ENCODE measurements at regions not wholly inside any gene's neighbourhood (a gene's known extent, or its start where the extent isn't known, plus 50 kb on each side); places are given as distances from the start of the nearest gene placed in this dataset.
"Not testable (repeated sequence)": the region's sequence is repeated elsewhere in the genome, so short reads cannot be mapped to it uniquely, and the experiment has no call there.

DNA sequence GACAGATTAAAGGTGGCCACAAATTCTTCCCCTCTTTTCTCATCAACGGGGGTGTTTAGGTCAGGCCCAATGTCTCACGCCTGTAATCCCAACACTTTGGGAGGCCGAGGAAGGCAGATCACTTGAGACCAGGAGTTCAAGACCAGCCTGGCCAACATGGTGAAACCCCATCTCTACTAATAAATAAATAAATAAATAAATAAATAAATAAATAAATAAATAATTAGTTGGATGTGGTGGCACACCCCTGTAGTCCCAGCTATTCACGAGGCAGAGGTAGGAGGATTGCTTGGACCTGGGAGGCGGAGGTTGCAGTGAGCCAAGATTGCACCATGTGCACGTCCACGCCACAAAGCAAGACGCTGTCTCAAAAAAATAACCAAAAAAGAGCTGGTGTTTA is 180.7 kb downstream of the FASLG start:
- not testable (repeated sequence) for FAIRE-seq

DNA sequence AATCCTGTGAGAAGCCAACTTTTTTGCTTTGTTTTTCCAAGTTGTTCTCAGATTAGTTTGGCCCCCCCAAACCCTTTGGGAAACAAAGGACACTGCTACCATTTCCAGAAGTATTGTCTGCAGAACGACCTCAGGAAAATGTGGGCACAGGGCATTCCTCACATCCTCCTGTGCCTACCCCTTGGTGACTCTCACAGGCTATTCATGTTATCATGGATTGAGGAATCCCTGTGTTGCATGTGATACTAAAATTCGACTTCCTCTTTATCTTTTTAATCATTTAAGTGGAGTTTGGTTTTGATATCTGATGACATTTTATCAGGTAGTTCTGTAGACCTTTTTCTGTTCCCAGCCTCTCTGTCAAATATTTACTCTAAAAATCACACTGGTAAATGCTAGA is 184.5 kb downstream of the FASLG start:
- no peak for FAIRE-seq

GRCh38 chr1:172845371-172845770 is 186.5 kb downstream of the FASLG start:
- no peak for FAIRE-seq

- no peak for FAIRE-seq
These were observed 187.0 kb downstream of the FASLG start for GRCh38 chr1:172845865-172846264.

- FAIRE-seq, result not testable (repeated sequence)
These were observed 188.9 kb downstream of the FASLG start for GRCh38 chr1:172847814-172848213.

DNA sequence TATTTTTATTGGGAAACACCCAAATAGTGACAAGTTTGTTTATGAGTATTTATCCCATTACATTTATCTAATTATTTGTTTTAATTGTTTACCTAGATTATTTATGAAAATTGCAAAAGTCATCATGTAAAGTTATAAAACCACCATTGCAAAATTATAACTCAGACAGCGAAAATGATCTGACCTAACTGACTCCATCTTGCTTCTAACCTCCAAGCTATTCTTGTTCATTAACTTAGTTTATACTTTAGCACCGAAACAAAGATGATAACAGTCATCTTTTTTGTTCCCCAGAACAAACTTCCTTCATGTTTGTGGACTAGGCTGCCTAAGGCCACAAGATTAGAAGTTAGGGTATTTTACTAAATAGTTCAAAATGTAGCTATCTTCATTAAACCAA is 190.8 kb downstream of the FASLG start:
- FAIRE-seq, result no peak

DNA sequence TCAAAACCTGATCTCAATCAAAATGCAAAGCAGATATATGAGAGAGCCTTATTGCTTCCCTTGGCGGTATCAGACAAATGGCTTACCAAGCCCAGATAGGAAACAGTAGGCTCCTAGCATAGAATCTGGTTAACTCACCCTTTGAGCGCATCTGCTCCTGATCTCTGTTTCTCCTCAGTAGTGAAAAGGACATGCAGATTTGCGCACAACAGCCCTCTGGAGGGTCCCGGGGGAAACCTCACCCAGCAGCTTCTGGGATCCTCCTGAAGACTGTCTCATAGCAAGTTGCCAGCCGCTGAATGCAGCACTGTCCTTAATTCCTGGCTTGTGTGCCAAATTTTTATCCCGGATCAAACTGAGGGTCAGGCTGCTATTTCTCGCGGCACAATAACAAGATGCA is 192.2 kb downstream of the FASLG start:
- no peak for FAIRE-seq

GRCh38 chr1:172851856-172852255 is 193.0 kb downstream of the FASLG start:
- no peak for FAIRE-seq

DNA sequence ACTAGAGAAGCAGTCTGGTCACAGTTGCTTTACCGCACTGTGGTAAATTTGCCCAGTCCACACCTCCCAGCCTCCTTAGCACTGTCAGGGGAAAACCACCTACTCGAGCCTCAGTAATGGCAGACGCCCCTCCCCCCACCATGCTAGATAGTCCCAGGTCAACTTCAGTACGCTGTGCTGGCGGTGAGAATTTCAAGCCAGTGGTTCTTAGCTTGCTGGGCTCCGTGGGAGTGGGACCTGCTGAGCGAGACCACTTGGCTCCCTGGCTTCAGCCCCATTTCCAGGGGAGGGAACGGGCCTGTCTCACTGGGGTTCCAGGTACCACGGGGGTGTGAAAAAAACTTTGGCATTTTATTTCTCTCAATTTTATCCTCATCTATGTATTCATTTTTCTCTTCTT is 194.8 kb downstream of the TNFSF18 start:
- FAIRE-seq, result not testable (repeated sequence)

DNA sequence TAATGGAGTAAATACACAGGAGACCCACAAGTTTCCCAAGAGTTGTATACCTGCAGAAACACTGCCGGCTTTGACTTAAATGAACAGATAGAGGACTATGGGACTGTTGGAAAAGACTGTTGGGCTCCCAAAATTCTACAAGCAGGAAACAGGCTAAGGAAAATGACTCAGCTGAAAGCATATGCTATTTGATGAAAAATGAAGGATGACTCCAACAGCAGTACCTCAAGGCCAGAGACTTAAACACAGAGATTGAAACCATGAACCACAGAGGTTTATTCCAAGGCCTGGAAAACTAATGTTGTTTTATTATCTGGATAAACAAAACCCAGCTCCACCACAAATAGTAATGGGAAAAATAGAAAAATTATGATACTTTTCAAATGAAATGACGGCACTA is 187.7 kb downstream of the TNFSF18 start:
- no peak for FAIRE-seq

- no peak for FAIRE-seq
These were observed 183.4 kb downstream of the TNFSF18 start for GRCh38 chr1:172867216-172867818.

GRCh38 chr1:172870901-172871606 is 179.7 kb downstream of the TNFSF18 start:
- FAIRE-seq, result no peak

- no peak for FAIRE-seq
These were observed 175.8 kb downstream of the TNFSF18 start for GRCh38 chr1:172874950-172875349.

DNA sequence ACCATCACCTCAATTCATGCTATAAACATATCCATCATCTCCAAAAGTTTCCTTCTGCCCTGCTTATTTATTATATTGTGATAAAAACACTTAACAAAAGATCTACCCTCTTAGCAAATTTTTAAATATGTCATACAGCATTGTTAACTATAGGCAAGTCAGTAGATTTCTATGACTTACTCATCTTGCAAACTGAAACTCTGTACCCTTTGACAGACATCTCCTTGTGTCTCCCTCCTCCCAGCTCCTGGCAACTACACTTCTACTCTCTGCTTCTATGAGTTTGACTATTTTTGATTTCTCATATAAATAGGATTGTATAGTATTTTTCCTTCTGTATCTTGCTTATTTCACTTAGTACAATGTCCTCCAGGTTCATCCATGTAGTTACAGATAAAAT is 174.8 kb downstream of the TNFSF18 start:
- no peak for FAIRE-seq

GRCh38 chr1:172882385-172882784 is 168.4 kb downstream of the TNFSF18 start:
- FAIRE-seq, result no peak

DNA sequence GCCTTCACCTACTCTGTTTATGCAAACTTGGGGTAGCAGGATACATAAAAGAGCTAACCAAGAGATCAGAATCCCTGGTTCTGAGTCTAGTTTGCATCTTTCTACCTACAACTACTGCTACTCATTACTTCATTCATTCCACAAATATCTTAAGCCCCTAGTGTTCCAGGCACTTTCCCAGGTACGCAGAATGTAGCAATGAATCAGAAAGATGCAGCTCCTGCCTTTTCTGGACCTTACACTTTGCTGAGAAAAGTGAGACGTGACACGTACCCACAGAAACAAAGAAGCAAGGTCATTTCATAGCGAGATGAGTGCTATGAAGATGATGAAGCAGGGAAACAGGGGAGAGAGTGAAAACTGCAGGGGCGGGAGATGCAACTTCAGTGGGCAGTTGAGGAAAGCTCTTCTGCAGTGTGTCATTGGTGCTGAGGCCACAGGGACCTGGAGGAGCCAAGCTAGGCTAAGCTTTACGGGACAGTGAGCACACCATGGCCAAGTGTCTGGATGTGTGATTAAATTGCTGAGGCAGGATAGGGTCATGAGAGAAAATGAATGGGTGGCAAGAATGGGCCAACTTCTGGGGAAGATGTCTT is 167.9 kb downstream of the TNFSF18 start:
- FAIRE-seq, result no peak

DNA sequence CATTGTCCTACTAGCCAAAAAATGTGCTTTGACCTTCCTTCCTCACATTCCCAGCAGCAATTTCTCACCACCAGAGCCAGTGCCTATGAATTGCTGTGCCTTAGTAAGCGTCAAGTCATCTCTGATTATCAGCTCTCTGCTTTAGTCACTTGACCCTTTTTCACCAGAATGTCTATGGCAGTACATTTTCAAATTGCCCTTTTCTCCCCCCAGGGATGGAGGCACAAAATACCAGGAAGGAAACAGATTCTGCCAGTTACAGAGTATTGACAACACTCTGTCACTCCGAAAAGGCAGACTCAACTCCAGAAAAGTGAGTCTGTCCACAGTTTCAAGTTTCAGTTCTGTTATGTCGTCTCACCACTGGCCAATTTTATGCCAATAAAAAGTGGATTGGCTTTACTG is 167.4 kb downstream of the TNFSF18 start:
- FAIRE-seq, result no peak

DNA sequence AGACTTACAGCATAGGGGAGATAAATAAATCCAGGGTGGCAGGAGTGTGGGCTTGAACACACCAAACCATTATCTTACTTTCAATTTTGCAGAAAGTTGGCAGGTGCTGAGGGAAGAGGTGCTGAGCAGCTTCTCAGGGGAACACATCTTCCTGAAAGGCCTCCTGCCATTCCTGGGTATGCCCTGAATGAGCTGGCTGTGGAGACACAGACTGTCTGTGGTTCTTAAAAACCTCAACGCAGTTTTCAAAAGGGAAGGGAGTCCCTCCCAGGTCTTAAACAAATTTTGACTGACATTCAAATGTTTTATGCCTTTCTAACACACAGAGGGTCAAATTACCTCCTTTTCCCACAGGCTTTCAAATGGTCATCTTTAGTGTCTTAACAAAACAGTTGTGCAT is 166.9 kb downstream of the TNFSF18 start:
- FAIRE-seq, result no peak

DNA sequence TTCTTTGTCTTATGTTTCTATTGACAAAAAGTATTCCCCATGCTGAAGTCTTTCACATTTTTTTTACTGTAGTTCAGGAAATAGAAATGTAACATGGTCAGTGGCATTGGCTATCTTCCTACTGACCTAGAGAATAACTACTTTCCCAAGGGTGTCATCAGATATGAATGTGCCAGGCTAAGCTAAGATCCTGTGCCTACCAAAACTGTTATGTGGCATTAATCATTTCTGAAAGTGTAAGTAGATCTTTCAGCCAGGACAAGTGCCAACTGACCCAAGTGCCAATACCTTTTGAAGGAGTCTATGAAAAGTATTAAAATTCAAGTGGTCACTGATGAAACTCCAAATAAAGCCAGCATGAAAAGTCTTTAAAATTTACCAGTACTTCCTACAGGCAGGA is 165.3 kb downstream of the TNFSF18 start:
- no peak for FAIRE-seq

DNA sequence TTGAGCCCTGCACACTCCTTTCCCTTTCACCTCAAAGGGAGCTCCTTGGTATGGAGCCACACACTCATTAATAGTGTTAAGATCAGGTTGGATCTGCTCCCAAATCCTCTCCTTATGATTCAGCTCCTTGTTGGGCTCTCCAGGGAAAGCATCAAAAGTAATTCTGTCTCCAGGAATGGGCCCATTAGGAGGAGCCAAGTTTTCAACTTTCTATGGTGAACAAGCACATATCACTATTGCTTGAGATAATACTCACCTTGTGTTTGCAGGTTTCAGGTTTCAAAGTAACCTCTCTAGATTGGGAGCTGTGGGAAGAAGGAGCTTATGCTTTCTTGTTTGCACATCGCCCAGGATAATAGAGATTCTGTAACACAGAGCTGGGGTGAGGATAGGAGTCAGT is 164.8 kb downstream of the TNFSF18 start:
- no peak for FAIRE-seq

DNA sequence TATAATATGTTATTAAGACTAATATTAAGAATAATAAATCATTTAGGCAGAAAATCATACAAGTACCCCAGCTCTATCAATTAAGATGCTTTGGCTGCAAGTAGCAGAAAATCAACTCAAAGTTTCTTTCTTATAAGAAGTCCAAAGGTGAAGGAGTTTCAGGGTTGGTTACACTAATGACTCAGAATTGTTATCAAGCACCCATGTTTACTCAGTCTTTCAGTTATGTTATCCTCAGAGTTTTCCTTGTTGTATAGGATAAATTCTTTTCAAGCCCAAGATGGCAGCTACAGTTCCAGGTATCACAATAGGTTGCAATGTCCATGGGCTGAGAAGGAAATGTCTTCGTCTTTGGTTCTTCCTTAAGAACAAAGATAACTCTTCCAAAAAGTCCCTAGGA is 163.6 kb downstream of the TNFSF18 start:
- FAIRE-seq, result no peak

GRCh38 chr1:172893146-172893841 is 157.4 kb downstream of the TNFSF18 start:
- FAIRE-seq, result no peak

DNA sequence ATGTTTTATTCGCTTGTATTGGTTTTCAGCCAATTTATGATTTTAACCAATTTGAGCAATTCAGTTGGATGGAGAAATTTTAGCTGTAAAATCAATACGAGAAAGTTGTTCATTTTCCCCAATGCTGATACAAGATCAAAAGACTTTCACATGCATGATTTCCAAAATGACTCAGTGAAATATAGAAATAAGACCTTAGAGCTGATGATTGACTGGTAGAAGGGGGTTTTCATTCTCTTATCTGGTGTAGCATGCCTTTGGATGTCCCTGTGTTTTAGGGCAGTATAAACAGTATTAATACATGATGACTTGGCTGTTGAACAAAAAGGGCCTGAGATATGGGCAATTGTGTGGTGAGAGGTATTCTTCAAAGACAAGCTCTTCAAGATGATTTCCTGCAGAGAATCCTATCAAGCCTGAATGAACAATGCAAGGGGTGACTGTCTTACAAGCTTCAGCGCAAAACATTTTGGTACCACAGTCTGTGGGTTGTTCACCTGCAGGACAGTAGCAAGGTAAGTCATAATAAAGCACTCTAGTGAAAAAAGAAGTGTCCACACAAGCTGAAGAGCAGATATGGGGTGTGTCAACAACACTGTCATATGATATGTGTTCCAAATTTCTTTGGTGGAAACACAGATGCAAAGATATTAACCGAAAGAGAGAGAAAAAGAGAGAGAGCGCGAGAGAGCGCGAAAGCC is 156.2 kb downstream of the TNFSF18 start:
- FAIRE-seq, result no peak

All from colon (tissue), 2 donors.